ENCODE measurements at regions not wholly inside any gene's neighbourhood (a gene's known extent, or its start where the extent isn't known, plus 50 kb on each side); places are given as distances from the start of the nearest gene placed in this dataset.

- H3K27ac ChIP-seq: no peak overlapping the region
- H3K4me1 ChIP-seq: no peaks in the 10 kb centered on the region
- no peak overlapping the region for H3K4me3 ChIP-seq
- H3K36me3 ChIP-seq: no peaks in the 10 kb centered on the region
- no peak for TF ChIP-seq CTCF (IDR thresholded peaks at IDR 0.05 in 8 of 11, conservative IDR thresholded peaks at IDR 0.05 in 3 of 11)
- no peak for TF ChIP-seq POLR2A (IDR thresholded peaks at IDR 0.05)
- no peak for TF ChIP-seq POLR2AphosphoS5 (IDR thresholded peaks at IDR 0.05)
- 86 to 96% (median 92%) methylated on average over 4 of the region's 4 CpGs for WGBS, 5 donors
- no peaks in the 10 kb centered on the region for H3K27me3 ChIP-seq (replicated peaks in 1 of 7)
- intact Hi-C loops (cut with DNase I; ENCODE audit: low total_unique reads): no loop called here
- DNase-seq: no peak
- H3K9me3 ChIP-seq: no peaks in the 10 kb centered on the region
These were observed 192.9 kb upstream of the PTGFR start for GRCh38 chr1:78297836-78298235.

- no peak for TF ChIP-seq CTCF (IDR thresholded peaks at IDR 0.05 in 8 of 11, conservative IDR thresholded peaks at IDR 0.05 in 3 of 11)
- no peak for TF ChIP-seq POLR2AphosphoS5 (IDR thresholded peaks at IDR 0.05)
- no peak for TF ChIP-seq POLR2A (IDR thresholded peaks at IDR 0.05)
- no peak overlapping the region for H3K4me3 ChIP-seq
- H3K9me3 ChIP-seq: no peaks in the 10 kb centered on the region
- intact Hi-C loops (cut with DNase I; ENCODE audit: low total_unique reads): no loop called here
- H3K4me1 ChIP-seq: no peaks in the 10 kb centered on the region
- no peaks in the 10 kb centered on the region for H3K27me3 ChIP-seq (replicated peaks in 1 of 7)
- no peak overlapping the region for H3K27ac ChIP-seq
- no peaks in the 10 kb centered on the region for H3K36me3 ChIP-seq
- 64 to 80% (median 70%) methylated on average over 3 of the region's 3 CpGs for WGBS, 5 donors
- no peak for DNase-seq
These were observed 192.4 kb upstream of the PTGFR start for GRCh38 chr1:78298349-78298748.

GRCh38 chr1:78301141-78301540 lies 189.6 kb upstream of the PTGFR start:
- intact Hi-C loops (cut with DNase I; ENCODE audit: low total_unique reads): no loop called here
- no peaks in the 10 kb centered on the region for H3K36me3 ChIP-seq
- TF ChIP-seq POLR2A (IDR thresholded peaks at IDR 0.05) (no peak), CTCF (IDR thresholded peaks at IDR 0.05 in 8 of 11, conservative IDR thresholded peaks at IDR 0.05 in 3 of 11) (no peak), POLR2AphosphoS5 (IDR thresholded peaks at IDR 0.05) (no peak)
- H3K9me3 ChIP-seq: no peaks in the 10 kb centered on the region
- H3K27ac ChIP-seq: no peak overlapping the region
- no peak overlapping the region for H3K4me3 ChIP-seq
- no peak for DNase-seq
- 87 to 97% (median 92%) methylated on average over 5 of the region's 5 CpGs for WGBS, 5 donors
- H3K4me1 ChIP-seq: no peaks in the 10 kb centered on the region
- H3K27me3 ChIP-seq (replicated peaks in 1 of 7): no peaks in the 10 kb centered on the region

GRCh38 chr1:78303620-78304019 lies 187.2 kb upstream of the PTGFR start:
- 39 to 52% (median 46%) methylated on average over 2 of the region's 2 CpGs for WGBS, 5 donors
- Histone ChIP-seq H3K9me3 (no peaks in the 10 kb centered on the region), H3K36me3 (no peaks in the 10 kb centered on the region), H3K27ac (no peak overlapping the region), H3K4me1 (no peaks in the 10 kb centered on the region), H3K27me3 (replicated peaks in 1 of 7) (peaks cover 0 to 5% (median 0%) of the 10 kb centered on the region in 7 donors), H3K4me3 (no peak overlapping the region)
- no peak for TF ChIP-seq POLR2AphosphoS5 (IDR thresholded peaks at IDR 0.05)
- no peak for TF ChIP-seq CTCF (IDR thresholded peaks at IDR 0.05 in 8 of 11, conservative IDR thresholded peaks at IDR 0.05 in 3 of 11)
- no peak for TF ChIP-seq POLR2A (IDR thresholded peaks at IDR 0.05)
- intact Hi-C loops (cut with DNase I; ENCODE audit: low total_unique reads): no loop called here
- DNase-seq: no peak

Data from spleen (tissue), 11 donors.